Skeletal muscle tissue (tissue), 3 donors: ENCODE measurements at regions not wholly inside any gene's neighbourhood (a gene's known extent, or its start where the extent isn't known, plus 50 kb on each side); places are given as distances from the start of the nearest gene placed in this dataset.
A peak's percentile ranks its signal among the peaks of the same experiment; 100 is the strongest.
"Not testable (repeated sequence)": the region's sequence is repeated elsewhere in the genome, so short reads cannot be mapped to it uniquely, and the experiment has no call there.

Source experiments
- H3K27ac ChIP-seq: one replicate; pipeline ENCODE4 v1.7.0; 2013; ENCODE audit warnings: mild to moderate bottlenecking, low read depth, low read length, inconsistent platforms
- H3K27me3 ChIP-seq, 3 donors: one replicate each; pipeline ENCODE4 v1.7.0; 2013; ENCODE audit warnings: low read length in 3 of 3; ENCODE audit not compliant: control insufficient read depth in 3 of 3, insufficient read depth in 3 of 3
- H3K36me3 ChIP-seq, 3 donors: one replicate each; pipeline ENCODE4 v1.7.0; 2013; ENCODE audit warnings: low read length in 3 of 3; ENCODE audit not compliant: control insufficient read depth in 3 of 3, insufficient read depth in 3 of 3
- H3K4me1 ChIP-seq, 3 donors: one replicate each; pipeline ENCODE4 v1.7.0; 2013; ENCODE audit warnings: low read length in 3 of 3, mild to moderate bottlenecking in 3 of 3; ENCODE audit not compliant: control insufficient read depth in 3 of 3, insufficient read depth in 3 of 3
- H3K4me3 ChIP-seq, 3 donors: one replicate each; pipeline ENCODE4 v1.7.0; 2013; ENCODE audit warnings: low read length in 3 of 3
- H3K9ac ChIP-seq, 3 donors: one replicate each; pipeline ENCODE4 v1.7.0; 2013; ENCODE audit warnings: low read length in 3 of 3, mild to moderate bottlenecking in 3 of 3, moderate library complexity in 2 of 3, low read depth in 1 of 3
- H3K9me3 ChIP-seq, 3 donors: one replicate each; pipeline ENCODE4 v1.7.0; 2013; ENCODE audit warnings: low read length in 3 of 3; ENCODE audit not compliant: control insufficient read depth in 3 of 3
- donor health status: Osteomylitis.

DNA sequence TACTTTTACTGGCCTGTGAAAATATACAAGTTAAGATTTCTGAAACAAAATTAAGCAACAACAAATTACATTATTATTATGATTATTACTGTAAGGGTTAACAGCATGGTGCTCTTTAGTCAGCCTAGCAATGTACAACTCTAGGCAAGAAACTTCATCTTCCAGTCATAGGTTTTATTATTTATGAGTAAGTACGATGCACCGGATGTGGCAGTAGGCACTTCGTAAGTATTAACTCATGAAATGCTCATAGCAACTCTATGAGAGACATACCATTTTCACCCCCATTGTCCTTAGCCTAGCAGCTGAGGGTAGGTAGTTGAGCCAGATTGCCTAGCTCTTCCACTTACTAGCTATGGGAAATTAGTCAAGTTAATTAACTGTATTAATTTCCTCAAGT is 68.0 kb upstream of the PTPRG start:
- Histone ChIP-seq H3K4me1 (peaks cover 6 to 14% (median 7%) of the 10 kb centered on the region in 3 donors), H3K27ac (no peak overlapping the region), H3K9ac (no peak overlapping the region), H3K27me3 (no peaks in the 10 kb centered on the region), H3K9me3 (no peaks in the 10 kb centered on the region), H3K4me3 (no peak overlapping the region), H3K36me3 (no peaks in the 10 kb centered on the region)

DNA sequence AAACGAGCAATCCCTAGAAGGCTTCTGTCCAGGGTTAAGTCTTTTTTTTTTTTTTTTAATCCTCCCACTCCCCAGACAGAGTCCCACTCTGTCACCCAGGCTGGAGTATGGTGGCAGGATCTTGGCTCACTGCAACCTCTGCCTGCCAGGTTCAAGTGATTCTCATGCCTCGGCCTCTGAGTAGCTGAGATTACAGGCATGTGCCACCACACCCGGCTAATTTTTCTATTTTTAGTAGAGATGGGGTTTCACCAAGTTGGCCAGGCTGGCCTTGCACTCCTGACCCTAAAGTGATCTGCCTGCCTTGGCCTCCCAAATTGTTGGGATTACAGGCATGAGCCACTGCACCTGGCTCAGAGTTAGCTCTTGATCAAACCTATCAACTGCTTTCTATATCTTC is 67.1 kb upstream of the PTPRG start:
- H3K9ac ChIP-seq, H3K9me3 ChIP-seq, H3K27me3 ChIP-seq, H3K36me3 ChIP-seq, H3K4me3 ChIP-seq: not testable (repeated sequence)
- peak overlapping the region; percentile 81 for H3K27ac ChIP-seq
- peaks cover 6 to 14% (median 7%) of the 10 kb centered on the region in 3 donors for H3K4me1 ChIP-seq

DNA sequence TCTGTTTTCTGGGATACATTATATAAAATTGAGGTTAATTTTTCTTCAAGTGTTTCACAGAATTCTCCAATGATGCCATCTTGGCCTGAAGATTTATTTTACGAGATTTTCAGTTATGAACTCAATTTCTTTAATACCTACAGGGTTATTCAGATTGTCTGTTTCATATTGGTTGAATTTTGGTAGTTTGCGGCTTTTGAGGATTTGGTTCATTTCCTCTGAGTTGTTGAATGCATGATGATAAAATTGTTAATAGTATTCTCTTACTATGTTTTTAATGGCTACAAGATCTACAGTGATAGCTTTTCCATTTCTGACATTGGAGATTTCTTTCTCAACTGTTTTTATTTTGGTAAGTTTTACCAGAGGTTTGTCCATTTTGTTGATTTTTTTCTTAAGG is 63.9 kb upstream of the PTPRG start:
- H3K27ac ChIP-seq, result no peak overlapping the region
- H3K4me1 ChIP-seq, result peaks cover 6 to 14% (median 7%) of the 10 kb centered on the region in 3 donors
- no peaks in the 10 kb centered on the region for H3K36me3 ChIP-seq
- H3K9me3 ChIP-seq, result no peaks in the 10 kb centered on the region
- no peak overlapping the region for H3K4me3 ChIP-seq
- H3K9ac ChIP-seq, result no peak overlapping the region
- no peaks in the 10 kb centered on the region for H3K27me3 ChIP-seq

DNA sequence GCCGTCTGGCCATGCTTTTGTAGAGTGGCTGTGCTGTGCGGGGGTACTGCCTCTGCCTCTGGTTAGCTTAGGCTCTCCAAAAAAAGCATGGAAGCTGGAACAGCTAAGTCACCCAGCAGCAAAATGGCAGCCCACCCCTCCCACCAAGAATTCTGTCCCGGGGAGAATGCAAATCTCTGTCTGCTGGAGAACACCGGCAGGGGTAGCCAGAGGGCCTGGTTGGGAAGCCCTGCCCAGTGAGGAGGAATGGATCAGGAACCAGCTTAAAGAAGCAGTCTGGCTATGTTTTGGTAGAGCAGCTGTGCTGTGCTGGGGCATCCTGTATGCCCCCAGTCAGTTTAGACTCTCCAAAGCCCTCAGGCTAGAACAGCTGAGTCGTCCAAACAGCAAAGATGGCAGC is 56.2 kb upstream of the PTPRG start:
- Histone ChIP-seq H3K27me3 (no peaks in the 10 kb centered on the region), H3K9me3 (no peaks in the 10 kb centered on the region), H3K4me3 (no peak overlapping the region), H3K36me3 (no peaks in the 10 kb centered on the region), H3K27ac (no peak overlapping the region), H3K9ac (no peak overlapping the region), H3K4me1 (no peaks in the 10 kb centered on the region)

DNA sequence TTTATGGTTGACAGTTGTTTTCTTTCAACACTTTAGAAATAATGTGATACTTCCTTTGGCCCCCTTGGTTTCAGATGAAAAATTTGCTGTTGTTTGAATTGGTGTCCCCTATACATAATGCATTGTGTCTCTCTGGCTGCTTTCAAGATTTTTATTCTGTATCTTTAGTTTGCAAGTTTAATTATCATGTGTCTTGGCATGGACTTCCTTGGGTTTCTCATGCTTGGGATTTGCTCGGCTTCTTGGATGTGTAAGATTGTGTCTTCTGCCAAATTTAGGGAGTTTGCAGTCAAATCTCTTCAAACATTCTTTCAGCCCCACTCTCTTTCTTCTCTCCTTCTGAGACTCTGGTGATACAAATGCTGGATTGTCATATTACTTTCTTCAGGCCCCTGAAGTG is 53.4 kb upstream of the PTPRG start:
- no peaks in the 10 kb centered on the region for H3K36me3 ChIP-seq
- no peak overlapping the region for H3K9ac ChIP-seq
- no peak overlapping the region for H3K27ac ChIP-seq
- no peaks in the 10 kb centered on the region for H3K9me3 ChIP-seq
- H3K4me3 ChIP-seq, result no peak overlapping the region
- H3K4me1 ChIP-seq, result no peaks in the 10 kb centered on the region
- H3K27me3 ChIP-seq, result no peaks in the 10 kb centered on the region
